GM18868 (cell line): ENCODE measurements at regions not wholly inside any gene's neighbourhood (a gene's known extent, or its start where the extent isn't known, plus 50 kb on each side); places are given as distances from the start of the nearest gene placed in this dataset.

Experiments used
- ATAC-seq: cut with Tn5 transposase; IDR thresholded peaks from one replicate; pipeline ENCODE4 v1.9.1; 2021; ENCODE audit warnings: mild to moderate bottlenecking, moderate library complexity; ENCODE audit not compliant: unreplicated experiment

DNA sequence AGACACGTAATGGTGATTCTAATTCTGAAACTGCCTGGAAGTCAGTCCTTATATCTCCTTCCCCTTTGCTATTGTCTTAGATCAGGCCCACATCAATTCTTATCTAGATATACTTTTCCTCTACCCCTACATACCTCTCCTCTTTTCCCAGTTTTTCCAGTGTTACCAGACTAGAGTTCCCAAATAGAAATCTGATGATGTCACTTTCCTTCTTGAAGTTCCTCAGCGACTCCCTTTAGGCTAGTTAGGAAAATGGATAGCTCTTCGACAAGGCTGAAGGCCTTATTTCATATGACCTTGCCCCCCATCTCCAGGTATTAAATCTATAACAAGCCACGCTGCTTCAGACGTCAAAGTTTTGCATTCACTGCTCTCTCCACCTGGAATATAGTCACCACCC, 201.1 kb upstream of the ATP2B1 start:
- ATAC-seq, result no peak

DNA sequence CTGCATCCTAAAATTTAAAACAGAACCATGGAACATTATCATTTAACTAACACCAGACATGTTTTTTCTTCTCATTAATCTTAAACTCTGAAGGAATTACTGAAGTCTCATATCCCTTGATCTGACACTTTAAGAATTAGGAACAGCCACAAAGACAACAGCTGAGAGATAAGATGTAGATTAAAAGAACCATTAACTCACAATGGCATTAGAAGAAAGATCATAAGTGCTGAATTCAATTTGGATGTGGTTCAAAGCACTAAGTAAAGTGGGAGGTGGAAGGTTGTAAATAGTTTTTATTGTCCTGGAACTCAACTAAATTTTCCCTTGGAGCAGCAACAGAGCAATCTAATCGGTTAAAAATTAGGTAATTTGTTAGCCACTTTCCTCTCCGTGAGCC, 199.0 kb upstream of the ATP2B1 start:
- ATAC-seq, result no peak

- no peak for ATAC-seq
These were observed 198.2 kb upstream of the ATP2B1 start for GRCh38 chr12:89906824-89907223.

- no peak for ATAC-seq
These were observed 197.5 kb upstream of the ATP2B1 start for GRCh38 chr12:89906178-89906577.

- ATAC-seq, result no peak
These were observed 193.4 kb upstream of the ATP2B1 start for GRCh38 chr12:89901906-89902642.

DNA sequence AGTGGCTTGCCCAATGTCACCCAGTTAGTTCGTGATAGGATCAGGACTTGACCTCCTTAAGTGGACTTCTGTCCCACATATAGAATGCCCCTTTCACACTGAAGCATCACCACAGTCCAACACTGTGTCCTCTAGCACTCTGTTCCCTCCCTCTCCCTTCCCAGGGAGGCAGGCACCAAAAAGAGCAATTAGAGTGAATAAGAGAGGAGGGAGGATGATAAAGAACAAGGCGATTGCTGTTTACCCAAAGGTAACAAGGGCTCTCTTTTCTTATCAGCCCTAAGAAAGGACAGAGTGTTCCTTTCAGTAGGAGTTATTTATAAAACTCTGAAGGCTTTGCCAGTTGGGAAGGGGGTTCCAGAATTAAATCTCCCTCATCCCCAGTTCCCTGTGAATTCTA, 192.7 kb upstream of the ATP2B1 start:
- ATAC-seq, result no peak

GRCh38 chr12:89899651-89900050, 191.0 kb upstream of the ATP2B1 start:
- ATAC-seq, result no peak

- ATAC-seq, result no peak
These were observed 187.0 kb upstream of the ATP2B1 start for GRCh38 chr12:89895591-89895990.

- no peak for ATAC-seq
These were observed 186.5 kb upstream of the ATP2B1 start for GRCh38 chr12:89895101-89895500.

DNA sequence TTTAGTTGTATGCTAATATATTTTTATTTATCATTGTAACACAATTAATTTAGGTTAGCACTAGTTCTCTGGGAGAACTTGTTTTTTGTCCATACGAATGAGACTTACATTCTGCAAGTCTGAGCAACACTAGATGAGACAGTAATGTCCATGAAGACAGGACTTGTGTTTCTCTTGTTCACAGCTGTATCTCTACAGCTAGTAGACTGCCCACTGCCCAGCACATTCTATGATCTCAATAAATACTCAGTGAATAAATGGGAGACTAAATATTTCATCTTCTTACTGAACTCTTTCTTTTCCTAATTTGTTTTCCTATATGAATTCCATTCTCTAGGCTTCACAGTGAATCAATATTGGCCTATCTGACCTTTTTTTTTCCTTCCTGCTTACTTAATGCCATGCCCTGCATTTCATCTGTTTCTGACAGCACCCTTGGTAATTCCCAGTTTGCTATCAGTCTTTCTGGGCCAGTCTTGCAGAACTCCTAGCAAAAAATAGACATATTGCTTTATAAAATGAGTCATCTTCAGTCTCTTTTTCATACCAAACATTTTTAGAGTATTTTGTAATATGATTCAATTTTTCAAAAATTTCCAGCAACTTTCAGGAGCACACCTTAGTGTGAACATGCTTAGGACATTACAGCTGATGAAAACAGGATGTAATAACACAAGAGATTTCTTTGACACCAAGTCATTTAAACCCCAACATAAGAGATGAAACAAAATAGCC, 185.5 kb upstream of the ATP2B1 start:
- peak; percentile 62 for ATAC-seq

GRCh38 chr12:89892436-89892835, 183.8 kb upstream of the ATP2B1 start:
- ATAC-seq, result no peak

- no peak for ATAC-seq
These were observed 183.3 kb upstream of the ATP2B1 start for GRCh38 chr12:89891933-89892332.

DNA sequence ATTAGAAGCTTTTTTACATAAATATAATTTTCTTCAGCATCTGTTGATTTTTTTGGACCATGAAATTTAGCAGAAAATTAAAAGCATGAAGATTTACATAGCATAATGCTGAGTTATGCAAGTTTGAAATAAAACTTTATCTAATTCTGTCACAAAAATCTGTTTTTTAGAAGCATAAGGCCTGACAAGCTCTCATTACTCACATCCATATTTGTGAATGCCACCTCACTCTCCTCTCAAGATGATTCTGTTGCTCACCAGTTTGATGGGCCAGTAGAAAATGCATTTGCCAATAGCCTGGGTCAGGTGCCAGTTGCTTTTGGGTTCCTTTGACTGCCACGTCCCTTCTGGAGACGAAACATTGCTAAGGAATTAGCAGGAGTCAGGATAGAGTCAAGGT, 181.5 kb upstream of the ATP2B1 start:
- ATAC-seq, result no peak

DNA sequence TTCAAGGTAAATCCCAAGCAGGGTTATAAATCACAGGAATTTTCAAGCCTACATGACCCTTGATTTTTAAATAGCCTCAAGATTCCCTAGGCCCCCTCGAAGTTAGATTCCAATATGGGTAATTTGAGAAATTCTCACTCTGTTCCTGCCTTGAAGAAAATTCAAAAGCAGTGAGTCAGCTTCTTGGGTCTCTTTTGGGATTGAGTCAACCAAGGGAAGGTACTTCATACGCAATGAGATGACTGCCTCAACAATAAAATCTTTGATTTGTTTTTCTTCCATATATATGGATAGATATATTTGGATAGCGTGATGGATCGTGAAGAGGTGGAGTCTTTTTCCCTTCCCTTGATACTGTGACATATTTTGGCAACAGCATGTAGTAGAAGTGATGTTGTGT, 180.4 kb upstream of the ATP2B1 start:
- no peak for ATAC-seq

GRCh38 chr12:89884952-89885351, 176.3 kb upstream of the ATP2B1 start:
- ATAC-seq, result no peak

GRCh38 chr12:89884416-89884898, 175.8 kb upstream of the ATP2B1 start:
- ATAC-seq, result no peak

GRCh38 chr12:89883630-89884389, 175.2 kb upstream of the ATP2B1 start:
- ATAC-seq, result no peak

- ATAC-seq, result no peak
These were observed 174.2 kb upstream of the ATP2B1 start for GRCh38 chr12:89882792-89883191.

GRCh38 chr12:89882050-89882449, 173.4 kb upstream of the ATP2B1 start:
- peak; percentile 62 for ATAC-seq

GRCh38 chr12:89880690-89881350, 172.2 kb upstream of the ATP2B1 start:
- ATAC-seq, result peak; percentile 90

DNA sequence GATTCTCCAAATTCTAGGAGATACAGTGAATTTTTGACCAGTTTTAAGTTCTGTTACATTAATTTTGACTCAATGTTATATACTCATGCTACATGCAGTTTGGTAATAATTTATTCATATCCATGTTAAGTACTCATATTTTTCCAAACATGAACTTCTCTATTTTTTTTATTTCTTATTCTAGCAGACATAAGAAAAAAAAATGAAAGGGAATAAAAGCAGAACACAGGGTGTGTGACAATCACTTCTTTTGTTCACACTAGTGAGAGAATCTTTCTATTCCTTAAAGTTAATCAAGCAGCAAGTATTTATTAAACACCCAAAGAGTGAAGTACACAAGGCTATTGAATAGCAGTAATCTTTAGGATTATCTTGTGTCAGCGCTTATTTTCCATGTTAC, 171.1 kb upstream of the ATP2B1 start:
- no peak for ATAC-seq
